Stomach (tissue), 4 donors: ENCODE measurements at regions not wholly inside any gene's neighbourhood (a gene's known extent, or its start where the extent isn't known, plus 50 kb on each side); places are given as distances from the start of the nearest gene placed in this dataset.

Experiments used
- POLR2A ChIP-seq, 4 donors: fragments of 450-650 bp; IDR thresholded peaks; one replicate each; pipeline ENCODE4 v1.6.1; 2016; ENCODE audit warnings: antibody characterized with exemption in 4 of 4, control low read depth in 2 of 4, mild to moderate bottlenecking in 1 of 4, moderate library complexity in 1 of 4
- POLR2AphosphoS5 ChIP-seq, 3 donors: sonication (generic); formaldehyde crosslinking; IDR thresholded peaks; one replicate each; pipeline ENCODE4 v1.6.1; 2016; ENCODE audit warnings: antibody characterized with exemption in 3 of 3
- TF ChIP-seq, protein P1 (sequence below), 7 experiments: fragments of 450-650 bp in 4 of 7; fragments of 200-600 bp in 3 of 7; sonication (generic) in 3 of 7; IDR thresholded peaks; one replicate each; pipeline ENCODE4 v1.5.1; 2016 to 2019; ENCODE audit warnings: antibody characterized with exemption in 7 of 7, control low read depth in 2 of 7, mild to moderate bottlenecking in 1 of 7

DNA sequence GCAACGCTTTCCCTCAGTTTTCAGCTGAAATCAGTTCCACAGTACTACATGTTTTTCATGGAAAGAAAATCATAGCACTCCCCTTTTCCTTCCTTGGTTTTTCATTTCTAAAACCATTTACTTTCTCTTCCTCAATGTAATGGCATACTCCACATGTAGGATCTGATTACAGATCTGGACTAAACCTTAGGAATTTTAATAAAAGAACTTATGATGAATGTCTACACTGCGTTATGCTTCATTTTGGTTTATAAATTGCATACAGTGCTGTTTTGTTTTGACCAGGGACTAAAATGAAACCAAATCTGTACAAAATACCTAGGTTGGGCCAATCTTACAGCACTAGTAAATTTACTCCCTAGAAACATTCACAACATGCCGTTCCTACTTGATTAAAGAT, 589.9 kb downstream of the TBC1D4 start:
- no peak for TF ChIP-seq POLR2AphosphoS5 (IDR thresholded peaks at IDR 0.05)
- TF ChIP-seq POLR2A (IDR thresholded peaks at IDR 0.05) = no peak
- TF ChIP-seq, protein P1, sequence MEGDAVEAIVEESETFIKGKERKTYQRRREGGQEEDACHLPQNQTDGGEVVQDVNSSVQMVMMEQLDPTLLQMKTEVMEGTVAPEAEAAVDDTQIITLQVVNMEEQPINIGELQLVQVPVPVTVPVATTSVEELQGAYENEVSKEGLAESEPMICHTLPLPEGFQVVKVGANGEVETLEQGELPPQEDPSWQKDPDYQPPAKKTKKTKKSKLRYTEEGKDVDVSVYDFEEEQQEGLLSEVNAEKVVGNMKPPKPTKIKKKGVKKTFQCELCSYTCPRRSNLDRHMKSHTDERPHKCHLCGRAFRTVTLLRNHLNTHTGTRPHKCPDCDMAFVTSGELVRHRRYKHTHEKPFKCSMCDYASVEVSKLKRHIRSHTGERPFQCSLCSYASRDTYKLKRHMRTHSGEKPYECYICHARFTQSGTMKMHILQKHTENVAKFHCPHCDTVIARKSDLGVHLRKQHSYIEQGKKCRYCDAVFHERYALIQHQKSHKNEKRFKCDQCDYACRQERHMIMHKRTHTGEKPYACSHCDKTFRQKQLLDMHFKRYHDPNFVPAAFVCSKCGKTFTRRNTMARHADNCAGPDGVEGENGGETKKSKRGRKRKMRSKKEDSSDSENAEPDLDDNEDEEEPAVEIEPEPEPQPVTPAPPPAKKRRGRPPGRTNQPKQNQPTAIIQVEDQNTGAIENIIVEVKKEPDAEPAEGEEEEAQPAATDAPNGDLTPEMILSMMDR (IDR thresholded peaks at IDR 0.05) = no peak
